IMR-90 (cell line): ENCODE measurements at regions not wholly inside any gene's neighbourhood (a gene's known extent, or its start where the extent isn't known, plus 50 kb on each side); places are given as distances from the start of the nearest gene placed in this dataset.

ENCODE experiments used
- ATAC-seq: fragments of 200-7000 bp; cut with Tn5 transposase; 2 replicates; pipeline ENCODE4 v1.9.1; 2020; ENCODE audit warnings: low read depth, mild to moderate bottlenecking, moderate library complexity
- BruUV-seq: library from RNA; stranded (reverse); fragments of 400-500 nt; replicated peaks from 2 replicates; lab custom pipeline; 2021; lab: Mats Ljungman, UMichigan
- CTCF ChIA-PET: fragments of 300-600 bp; formaldehyde crosslinking; extraction: SDS; loops from one replicate; lab custom pipeline; 2021; ENCODE audit warnings: antibody characterized with exemption; lab: Yijun Ruan, JAX
- POLR2A ChIA-PET: fragments of 300-600 bp; sonication (Branson Sonifier 250); formaldehyde crosslinking; loops from one replicate; lab custom pipeline; 2022; ENCODE audit warnings: antibody characterized with exemption; ENCODE audit not compliant: unreplicated experiment; lab: Charles Lee
- DNase-seq: peaks from one replicate; pipeline ENCODE4 v3.0.0; 2013
- H2AFZ ChIP-seq: replicated peaks from 2 replicates; pipeline ENCODE3; 2013; ENCODE audit warnings: low read length, mild to moderate bottlenecking; ENCODE audit not compliant: poor library complexity
- H2AK5ac ChIP-seq: 2 replicates; pipeline ENCODE4 v1.6.1; 2013; ENCODE audit warnings: low read depth, low read length, inconsistent platforms
- H2AK9ac ChIP-seq: replicated peaks from 2 replicates; pipeline ENCODE3; 2013; ENCODE audit warnings: mild to moderate bottlenecking, low read depth, low read length, moderate library complexity; ENCODE audit not compliant: poor library complexity
- H2BK120ac ChIP-seq: 2 replicates; pipeline ENCODE4 v1.6.1; 2013; ENCODE audit warnings: low read depth, low read length, inconsistent platforms
- H2BK15ac ChIP-seq: 3 replicates; pipeline ENCODE4 v1.6.1; 2013; ENCODE audit warnings: low read depth, low read length, inconsistent platforms
- H2BK20ac ChIP-seq: 2 replicates; pipeline ENCODE4 v1.6.1; 2013; ENCODE audit warnings: low read depth, mild to moderate bottlenecking, inconsistent platforms, low read length, moderate library complexity
- H2BK5ac ChIP-seq: 2 replicates; pipeline ENCODE4 v1.6.1; 2013; ENCODE audit warnings: mild to moderate bottlenecking, low read depth, low read length, inconsistent platforms; ENCODE audit not compliant: poor library complexity, severe bottlenecking
- H3K14ac ChIP-seq: replicated peaks from 2 replicates; pipeline ENCODE4 v1.6.1; 2013; ENCODE audit warnings: low read depth, low read length, inconsistent platforms
- H3K18ac ChIP-seq: 2 replicates; pipeline ENCODE4 v1.6.1; 2013; ENCODE audit warnings: low read depth, low read length, control low read depth
- H3K23ac ChIP-seq: 2 replicates; pipeline ENCODE4 v1.6.1; 2013; ENCODE audit warnings: low read depth, low read length, inconsistent platforms
- H3K27ac ChIP-seq: 2 replicates; pipeline ENCODE4 v1.5.1; 2013; ENCODE audit warnings: mild to moderate bottlenecking, control low read depth, low read length; ENCODE audit not compliant: insufficient read depth
- H3K27me3 ChIP-seq: 2 replicates; pipeline ENCODE4 v1.6.1; 2013; ENCODE audit warnings: low read length; ENCODE audit not compliant: control insufficient read depth, insufficient read depth
- H3K36me3 ChIP-seq: 2 replicates; pipeline ENCODE4 v1.6.1; 2013; ENCODE audit warnings: low read length, mixed read lengths; ENCODE audit not compliant: control insufficient read depth, insufficient read depth
- H3K4ac ChIP-seq: 2 replicates; pipeline ENCODE4 v1.6.1; 2013; ENCODE audit warnings: low read depth, low read length, inconsistent platforms
- H3K4me1 ChIP-seq: 2 replicates; pipeline ENCODE4 v1.6.1; 2013; ENCODE audit warnings: low read length, mixed read lengths; ENCODE audit not compliant: control insufficient read depth, insufficient read depth
- H3K4me2 ChIP-seq: 2 replicates; pipeline ENCODE4 v1.6.1; 2013; ENCODE audit warnings: low read depth, mild to moderate bottlenecking, control low read depth, low read length, moderate library complexity
- H3K4me3 ChIP-seq: 2 replicates; pipeline ENCODE4 v1.5.1; 2013; ENCODE audit warnings: low read depth, mild to moderate bottlenecking, control low read depth, low read length, moderate library complexity; ENCODE audit not compliant: insufficient read depth
- H3K56ac ChIP-seq: 2 replicates; pipeline ENCODE4 v1.6.1; 2013; ENCODE audit warnings: low read length, inconsistent platforms; ENCODE audit not compliant: insufficient read depth; ENCODE audit errors: extremely low read depth
- H3K79me1 ChIP-seq, 2 experiments: 2 replicates each; pipeline ENCODE4 v1.6.1; 2013; ENCODE audit warnings: low read length in 2 of 2, inconsistent platforms in 1 of 2, low read depth in 1 of 2
- H3K9ac ChIP-seq: 2 replicates; pipeline ENCODE4 v1.6.1; 2013; ENCODE audit warnings: low read depth, low read length, control low read depth
- H3K9me1 ChIP-seq: 2 replicates; pipeline ENCODE4 v1.6.1; 2013; ENCODE audit warnings: low read length, inconsistent platforms; ENCODE audit not compliant: insufficient read depth
- H3K9me3 ChIP-seq: 2 replicates; pipeline ENCODE4 v1.6.1; 2013; ENCODE audit warnings: low read length; ENCODE audit not compliant: control insufficient read depth, insufficient read depth
- H4K20me1 ChIP-seq: 2 replicates; pipeline ENCODE4 v1.6.1; 2013; ENCODE audit warnings: low read length, inconsistent platforms; ENCODE audit not compliant: insufficient read depth
- H4K5ac ChIP-seq: 2 replicates; pipeline ENCODE4 v1.6.1; 2013; ENCODE audit warnings: mild to moderate bottlenecking, low read depth, low read length, control low read depth
- H4K8ac ChIP-seq, 2 experiments: 2 replicates each; pipeline ENCODE4 v1.6.1; 2013; ENCODE audit warnings: low read depth in 2 of 2, low read length in 2 of 2, control low read depth in 1 of 2, inconsistent platforms in 1 of 2
- H4K91ac ChIP-seq: 2 replicates; pipeline ENCODE4 v1.6.1; 2013; ENCODE audit warnings: low read depth, low read length, inconsistent platforms; ENCODE audit not compliant: insufficient read depth
- BHLHE40 ChIP-seq: fragments of 150-350 bp; IDR thresholded peaks from 2 replicates; pipeline ENCODE4 v1.6.1; 2016; ENCODE audit warnings: mild to moderate bottlenecking, low read depth, low read length
- CEBPB ChIP-seq: IDR thresholded peaks from 2 replicates; pipeline ENCODE4 v1.6.1; 2012; ENCODE audit warnings: low read depth, low read length, improper control_type of control experiment
- CHD1 ChIP-seq: IDR thresholded peaks from 2 replicates; pipeline ENCODE4 v1.6.1; 2012; ENCODE audit warnings: low read depth, low read length, improper control_type of control experiment
- CTCF ChIP-seq: conservative IDR thresholded peaks from 2 replicates; pipeline ENCODE4 v1.5.1; 2012; ENCODE audit warnings: mild to moderate bottlenecking, low read depth, low read length, improper control_type of control experiment
- ELK1 ChIP-seq: fragments of 150-350 bp; IDR thresholded peaks from 2 replicates; pipeline ENCODE4 v1.6.1; 2016; ENCODE audit warnings: low read depth, mild to moderate bottlenecking, low read length, moderate library complexity, borderline replicate concordance
- FOS ChIP-seq: fragments of 150-350 bp; IDR thresholded peaks from 2 replicates; pipeline ENCODE4 v1.6.1; 2016; ENCODE audit warnings: low read depth, low read length
- MAFK ChIP-seq: IDR thresholded peaks from 2 replicates; pipeline ENCODE4 v1.6.1; 2012; ENCODE audit warnings: low read depth, low read length, improper control_type of control experiment
- MAZ ChIP-seq: IDR thresholded peaks from 2 replicates; pipeline ENCODE4 v1.6.1; 2012; ENCODE audit warnings: low read depth, mild to moderate bottlenecking, low read length, improper control_type of control experiment, moderate library complexity, borderline replicate concordance
- MXI1 ChIP-seq: IDR thresholded peaks from 2 replicates; pipeline ENCODE4 v1.6.1; 2012; ENCODE audit warnings: low read depth, mild to moderate bottlenecking, low read length, moderate library complexity, borderline replicate concordance
- NFE2L2 ChIP-seq: fragments of 150-350 bp; IDR thresholded peaks from 2 replicates; pipeline ENCODE4 v1.6.1; 2016; ENCODE audit warnings: low read depth, mild to moderate bottlenecking, low read length
- POLR2A ChIP-seq: IDR thresholded peaks from 2 replicates; pipeline ENCODE4 v1.6.1; 2012; ENCODE audit warnings: mild to moderate bottlenecking, low read depth, low read length
- RAD21 ChIP-seq: IDR thresholded peaks from 2 replicates; pipeline ENCODE4 v1.6.1; 2012; ENCODE audit warnings: low read length, improper control_type of control experiment
- RCOR1 ChIP-seq: IDR thresholded peaks from 2 replicates; pipeline ENCODE4 v1.6.1; 2012; ENCODE audit warnings: mild to moderate bottlenecking, low read length, improper control_type of control experiment; ENCODE audit not compliant: insufficient replicate concordance
- RFX5 ChIP-seq: IDR thresholded peaks from 2 replicates; pipeline ENCODE4 v1.8.0; 2012; ENCODE audit warnings: low read depth, mild to moderate bottlenecking, low read length, moderate library complexity
- SMC3 ChIP-seq: fragments of 150-350 bp; IDR thresholded peaks from 2 replicates; pipeline ENCODE4 v1.6.1; 2016; ENCODE audit warnings: low read depth, mild to moderate bottlenecking, antibody characterized with exemption, low read length, moderate library complexity
- USF2 ChIP-seq: fragments of 150-350 bp; IDR thresholded peaks from 2 replicates; pipeline ENCODE4 v1.6.1; 2017; ENCODE audit warnings: mild to moderate bottlenecking, antibody characterized with exemption, low read length, low read depth
- dilution Hi-C: fragments of 300-500 bp; cut with HindIII; formaldehyde crosslinking; loops from one replicate; pipeline ENCODE4 v1.14.3; 2018; ENCODE audit warnings: low sequenced_read_pairs; ENCODE audit not compliant: unreplicated experiment
- in situ Hi-C: fragments of 300-500 bp; cut with MboI; formaldehyde crosslinking; loops from 3 replicates; pipeline ENCODE4 v1.14.3; 2019; ENCODE audit warnings: low sequenced_read_pairs, inconsistent platforms, mixed read lengths
- intact Hi-C: fragments of 100-400 bp; cut with micrococcal nuclease; formaldehyde crosslinking; loops from 2 replicates; pipeline ENCODE4 v1.10.0; 2022

- no peaks in the 10 kb centered on the region for H3K27me3 ChIP-seq
- no peak overlapping the region for H2BK15ac ChIP-seq
- no peak overlapping the region for H2BK20ac ChIP-seq
- no peak overlapping the region for H3K18ac ChIP-seq
- H4K8ac ChIP-seq: no peak overlapping the region
- no peak overlapping the region for H3K14ac ChIP-seq
- in situ Hi-C loops: no loop called here
- no peak overlapping the region for H3K4ac ChIP-seq
- ATAC-seq (no peak), DNase-seq (no peak)
- H3K36me3 ChIP-seq: no peaks in the 10 kb centered on the region
- no peak overlapping the region for H3K23ac ChIP-seq
- H3K27ac ChIP-seq: no peak overlapping the region
- no peak overlapping the region for H3K9ac ChIP-seq
- no peak overlapping the region for H3K4me2 ChIP-seq
- no peak overlapping the region for H2AK9ac ChIP-seq
- H3K79me1 ChIP-seq: no peaks in the 10 kb centered on the region
- no peaks in the 10 kb centered on the region for H3K9me3 ChIP-seq
- CTCF ChIA-PET: no interaction called here
- no peak overlapping the region for H2BK5ac ChIP-seq
- POLR2A ChIA-PET: no interaction called here
- no peak overlapping the region for H4K5ac ChIP-seq
- H4K91ac ChIP-seq: no peak overlapping the region
- H4K20me1 ChIP-seq: no peaks in the 10 kb centered on the region
- no peaks in the 10 kb centered on the region for H3K4me1 ChIP-seq
- H2AFZ ChIP-seq: no peak overlapping the region
- TF ChIP-seq RAD21 (no peak), MAZ (no peak), MAFK (no peak), MXI1 (no peak), ELK1 (no peak), FOS (no peak), CTCF (no peak), CEBPB (no peak), BHLHE40 (no peak), USF2 (no peak), SMC3 (no peak), CHD1 (no peak), RCOR1 (no peak), POLR2A (no peak), NFE2L2 (no peak), RFX5 (no peak)
- H3K9me1 ChIP-seq: no peaks in the 10 kb centered on the region
- H2BK120ac ChIP-seq: no peak overlapping the region
- dilution Hi-C loops: no loop called here
- intact Hi-C loops: no loop called here
- no peak overlapping the region for H3K56ac ChIP-seq
- no peak overlapping the region for H3K4me3 ChIP-seq
- H2AK5ac ChIP-seq: no peak overlapping the region
- no TSS peak for BruUV-seq
These were observed 108.9 kb upstream of the NEK7 start for GRCh38 chr1:198047913-198048312.
